ENCODE measurements at regions not wholly inside any gene's neighbourhood (a gene's known extent, or its start where the extent isn't known, plus 50 kb on each side); places are given as distances from the start of the nearest gene placed in this dataset.

GRCh38 chr6:168130168-168130696, 51.2 kb upstream of the FRMD1 start:
- TF ChIP-seq RAD21 (IDR thresholded peaks at IDR 0.05; ENCODE audit: low read depth): no peak
- no peak for TF ChIP-seq TCF12 (IDR thresholded peaks at IDR 0.05; ENCODE audit: low read depth)
- no peak for TF ChIP-seq YY1 (IDR thresholded peaks at IDR 0.05; ENCODE audit: low read depth)
- TF ChIP-seq NFIC (IDR thresholded peaks at IDR 0.05): no peak
- no peak for TF ChIP-seq EGR1 (IDR thresholded peaks at IDR 0.05)
- no peak for TF ChIP-seq EP300 (IDR thresholded peaks at IDR 0.05; ENCODE audit: borderline replicate concordance)
- TF ChIP-seq TAF1 (IDR thresholded peaks at IDR 0.05; ENCODE audit: low read depth): no peak
- TF ChIP-seq CEBPB (IDR thresholded peaks at IDR 0.05): no peak
- no peak for TF ChIP-seq TEAD4 (IDR thresholded peaks at IDR 0.05)
- TF ChIP-seq, protein P1, sequence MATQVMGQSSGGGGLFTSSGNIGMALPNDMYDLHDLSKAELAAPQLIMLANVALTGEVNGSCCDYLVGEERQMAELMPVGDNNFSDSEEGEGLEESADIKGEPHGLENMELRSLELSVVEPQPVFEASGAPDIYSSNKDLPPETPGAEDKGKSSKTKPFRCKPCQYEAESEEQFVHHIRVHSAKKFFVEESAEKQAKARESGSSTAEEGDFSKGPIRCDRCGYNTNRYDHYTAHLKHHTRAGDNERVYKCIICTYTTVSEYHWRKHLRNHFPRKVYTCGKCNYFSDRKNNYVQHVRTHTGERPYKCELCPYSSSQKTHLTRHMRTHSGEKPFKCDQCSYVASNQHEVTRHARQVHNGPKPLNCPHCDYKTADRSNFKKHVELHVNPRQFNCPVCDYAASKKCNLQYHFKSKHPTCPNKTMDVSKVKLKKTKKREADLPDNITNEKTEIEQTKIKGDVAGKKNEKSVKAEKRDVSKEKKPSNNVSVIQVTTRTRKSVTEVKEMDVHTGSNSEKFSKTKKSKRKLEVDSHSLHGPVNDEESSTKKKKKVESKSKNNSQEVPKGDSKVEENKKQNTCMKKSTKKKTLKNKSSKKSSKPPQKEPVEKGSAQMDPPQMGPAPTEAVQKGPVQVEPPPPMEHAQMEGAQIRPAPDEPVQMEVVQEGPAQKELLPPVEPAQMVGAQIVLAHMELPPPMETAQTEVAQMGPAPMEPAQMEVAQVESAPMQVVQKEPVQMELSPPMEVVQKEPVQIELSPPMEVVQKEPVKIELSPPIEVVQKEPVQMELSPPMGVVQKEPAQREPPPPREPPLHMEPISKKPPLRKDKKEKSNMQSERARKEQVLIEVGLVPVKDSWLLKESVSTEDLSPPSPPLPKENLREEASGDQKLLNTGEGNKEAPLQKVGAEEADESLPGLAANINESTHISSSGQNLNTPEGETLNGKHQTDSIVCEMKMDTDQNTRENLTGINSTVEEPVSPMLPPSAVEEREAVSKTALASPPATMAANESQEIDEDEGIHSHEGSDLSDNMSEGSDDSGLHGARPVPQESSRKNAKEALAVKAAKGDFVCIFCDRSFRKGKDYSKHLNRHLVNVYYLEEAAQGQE (IDR thresholded peaks at IDR 0.05; ENCODE audit: low read depth): no peak
- TF ChIP-seq ZBTB7A (IDR thresholded peaks at IDR 0.05; ENCODE audit: low read depth): no peak

Measured in Ishikawa (cell line).